ENCODE measurements at regions not wholly inside any gene's neighbourhood (a gene's known extent, or its start where the extent isn't known, plus 50 kb on each side); places are given as distances from the start of the nearest gene placed in this dataset.
"Not testable (repeated sequence)": the region's sequence is repeated elsewhere in the genome, so short reads cannot be mapped to it uniquely, and the experiment has no call there.

GRCh38 chr5:50580506-50580905, 85.9 kb upstream of the PARP8 start:
- ATAC-seq, result no peak
- intact Hi-C loops (cut with DNase I), result no loop called here
- no peak for DNase-seq
- Histone ChIP-seq H3K9me3 (peaks cover 0 to 5% (median 0%) of the 10 kb centered on the region in 12 donors), H3K36me3 (no peaks in the 10 kb centered on the region), H3K27ac (no peak overlapping the region), H3K4me1 (no peaks in the 10 kb centered on the region), H3K27me3 (no peaks in the 10 kb centered on the region), H3K4me3 (no peak overlapping the region)
- WGBS, 4 donors, result 75 to 77% (median 76%) methylated on average over 6 of the region's 6 CpGs
- TF ChIP-seq POLR2A (IDR thresholded peaks at IDR 0.05) (no peak), CTCF (IDR thresholded peaks at IDR 0.05) (no peak)

GRCh38 chr5:50581845-50582244, 84.6 kb upstream of the PARP8 start:
- H3K36me3 ChIP-seq; H3K4me3 ChIP-seq; H3K27me3 ChIP-seq; ATAC-seq; H3K9me3 ChIP-seq; H3K27ac ChIP-seq; DNase-seq; intact Hi-C loops (cut with DNase I); H3K4me1 ChIP-seq: not testable (repeated sequence)
- WGBS, 4 donors, result 92 to 95% (median 93%) methylated on average over 1 of the region's 1 CpG

- no peak overlapping the region for H3K4me3 ChIP-seq
Observed at GRCh38 chr5:50582699-50583098, 83.7 kb upstream of the PARP8 start.

GRCh38 chr5:50583621-50584020, 82.8 kb upstream of the PARP8 start:
- 91 to 93% (median 91%) methylated on average over 3 of the region's 3 CpGs for WGBS, 4 donors
- TF ChIP-seq CTCF (IDR thresholded peaks at IDR 0.05), result no peak
- no peak for TF ChIP-seq POLR2A (IDR thresholded peaks at IDR 0.05)
- ATAC-seq, result no peak
- Histone ChIP-seq H3K36me3 (no peaks in the 10 kb centered on the region), H3K4me1 (no peaks in the 10 kb centered on the region), H3K27me3 (no peaks in the 10 kb centered on the region), H3K27ac (no peak overlapping the region), H3K9me3 (peaks cover 0 to 5% (median 0%) of the 10 kb centered on the region in 12 donors), H3K4me3 (no peak overlapping the region)
- no peak for DNase-seq
- intact Hi-C loops (cut with DNase I), result no loop called here

More at GRCh38 chr5:50582699-50583098, 83.7 kb upstream of the PARP8 start:
- Histone ChIP-seq H3K27ac (no peak overlapping the region), H3K9me3 (peaks cover 0 to 5% (median 0%) of the 10 kb centered on the region in 12 donors), H3K27me3 (no peaks in the 10 kb centered on the region), H3K36me3 (no peaks in the 10 kb centered on the region), H3K4me1 (no peaks in the 10 kb centered on the region)
- ATAC-seq (no peak), DNase-seq (no peak)
- TF ChIP-seq POLR2A (IDR thresholded peaks at IDR 0.05) (no peak), CTCF (IDR thresholded peaks at IDR 0.05) (no peak)
- WGBS, 4 donors, result 74 to 84% (median 76%) methylated on average over 2 of the region's 2 CpGs
- intact Hi-C loops (cut with DNase I), result no loop called here

- H3K4me3 ChIP-seq; H3K27me3 ChIP-seq; H3K9me3 ChIP-seq; DNase-seq; ATAC-seq; H3K27ac ChIP-seq; intact Hi-C loops (cut with DNase I); H3K36me3 ChIP-seq: not testable (repeated sequence)
- peaks cover 0 to 30% (median 0%) of the 10 kb centered on the region in 12 donors for H3K4me1 ChIP-seq
- WGBS, 4 donors, result 69 to 81% (median 77%) methylated on average over 6 of the region's 6 CpGs
Observed at GRCh38 chr5:50588471-50588870, 78.0 kb upstream of the PARP8 start.

GRCh38 chr5:50590444-50591189, 75.8 kb upstream of the PARP8 start:
- WGBS, 4 donors, result 62 to 70% (median 67%) methylated on average over 5 of the region's 5 CpGs
- ATAC-seq; H3K36me3 ChIP-seq; H3K9me3 ChIP-seq; DNase-seq; intact Hi-C loops (cut with DNase I); H3K27me3 ChIP-seq; H3K4me3 ChIP-seq: not testable (repeated sequence)
- Histone ChIP-seq H3K4me1 (peaks cover 0 to 41% (median 0%) of the 10 kb centered on the region in 12 donors), H3K27ac (peak overlapping the region in 1 of 12 donors; percentile 78)

GRCh38 chr5:50591338-50591737, 75.1 kb upstream of the PARP8 start:
- H3K36me3 ChIP-seq; H3K9me3 ChIP-seq; ATAC-seq; H3K27me3 ChIP-seq; H3K4me3 ChIP-seq; intact Hi-C loops (cut with DNase I); DNase-seq: not testable (repeated sequence)
- 77 to 98% (median 82%) methylated on average over 1 of the region's 1 CpG for WGBS, 4 donors
- peaks cover 0 to 41% (median 0%) of the 10 kb centered on the region in 12 donors for H3K4me1 ChIP-seq
- H3K27ac ChIP-seq, result peak overlapping the region in 1 of 12 donors; percentile 78

All from heart left ventricle (tissue), 16 donors.